Panc1 (cell line): ENCODE measurements at regions not wholly inside any gene's neighbourhood (a gene's known extent, or its start where the extent isn't known, plus 50 kb on each side); places are given as distances from the start of the nearest gene placed in this dataset.

Source experiments
- CTCF ChIP-seq: fragments of 450-650 bp; IDR thresholded peaks from 2 replicates; pipeline ENCODE4 v1.5.1; 2017; ENCODE audit warnings: mild to moderate bottlenecking
- POLR2AphosphoS5 ChIP-seq: IDR thresholded peaks from 2 replicates; pipeline ENCODE4 v1.6.1; 2012; ENCODE audit warnings: mild to moderate bottlenecking, low read depth, low read length, moderate library complexity
- REST ChIP-seq, 2 experiments: IDR thresholded peaks; 2 replicates each; pipeline ENCODE4 v1.6.1; 2011 to 2012; ENCODE audit warnings: low read depth in 2 of 2, control low read depth in 1 of 2, low read length in 1 of 2, mild to moderate bottlenecking in 1 of 2, moderate library complexity in 1 of 2; ENCODE audit not compliant: insufficient read depth in 1 of 2
- SIN3A ChIP-seq: IDR thresholded peaks from 2 replicates; pipeline ENCODE4 v1.6.1; 2012; ENCODE audit warnings: low read depth, mild to moderate bottlenecking, low read length, moderate library complexity, borderline replicate concordance; ENCODE audit not compliant: insufficient read depth
- TCF7L2 ChIP-seq: IDR thresholded peaks from 2 replicates; pipeline ENCODE4 v1.6.1; 2011; ENCODE audit warnings: mild to moderate bottlenecking, low read depth, low read length, inconsistent platforms

- TF ChIP-seq CTCF (no peak), POLR2AphosphoS5 (no peak), REST (IDR thresholded peaks at IDR 0.05; ENCODE audit: insufficient read depth in 1 of 2, low read depth in 2 of 2, low read length in 1 of 2) (no peak), SIN3A (no peak), TCF7L2 (no peak)
Observed at GRCh38 chr10:84695902-84696301, 367.5 kb downstream of the CCSER2 start.
